LNCaP clone FGC (cell line): ENCODE measurements at regions not wholly inside any gene's neighbourhood (a gene's known extent, or its start where the extent isn't known, plus 50 kb on each side); places are given as distances from the start of the nearest gene placed in this dataset.

Experiments used
- DNase-seq: peaks from one replicate; pipeline ENCODE4 v3.0.0-alpha.2; 2011; ENCODE audit warnings: low read depth
- H3K4me3 ChIP-seq: 2 replicates; pipeline ENCODE4 v1.5.1; 2011; ENCODE audit warnings: mild to moderate bottlenecking, low read depth, low read length, control low read depth
- CTCF ChIP-seq: IDR thresholded peaks from 2 replicates; pipeline ENCODE4 v1.5.1; 2012; ENCODE audit warnings: mild to moderate bottlenecking; ENCODE audit not compliant: control insufficient read depth, insufficient read depth; ENCODE audit errors: extremely low read depth

DNA sequence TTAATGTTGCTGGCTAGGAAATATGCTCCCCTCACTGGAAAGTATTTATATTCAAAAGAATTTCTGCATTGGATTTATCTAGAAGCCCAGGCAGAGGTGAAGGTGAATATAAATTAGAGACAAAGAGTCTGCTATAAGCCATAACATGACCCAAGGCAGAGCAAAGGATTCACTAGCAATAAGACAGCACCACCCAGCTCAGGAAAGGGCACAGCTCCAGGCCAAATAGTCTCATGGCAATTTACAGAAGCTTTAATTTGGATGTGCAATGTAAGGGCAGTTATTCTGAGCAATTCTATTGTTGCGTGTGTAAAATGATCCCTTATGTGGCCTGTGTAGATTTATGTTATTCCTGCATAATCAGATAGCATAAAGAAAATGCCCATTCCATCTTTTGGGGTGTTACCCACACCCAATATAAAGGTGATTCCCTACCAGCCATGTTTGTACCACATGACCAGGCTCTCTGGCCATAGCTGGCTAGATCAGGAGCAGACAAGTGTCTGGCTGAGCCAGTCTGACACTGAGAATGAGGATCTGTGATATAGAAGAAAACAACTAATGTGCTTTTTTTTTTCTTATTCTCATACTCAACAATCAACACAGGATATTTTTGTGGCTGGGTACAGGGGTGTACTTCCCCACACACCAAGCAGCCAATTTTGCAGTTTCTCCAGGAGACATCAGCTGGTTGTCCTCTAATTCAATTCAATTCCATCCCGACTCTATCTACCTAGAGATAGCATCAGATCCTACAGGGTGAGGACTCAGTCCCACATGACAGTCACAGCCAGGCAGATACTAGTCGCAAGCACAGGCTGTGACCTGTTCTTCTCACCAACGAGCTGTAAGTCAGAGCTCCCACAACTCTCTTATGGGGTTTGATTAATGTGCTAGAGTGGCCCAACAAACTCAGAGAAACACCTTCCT lies 181.4 kb downstream of the KCTD15 start:
- TF ChIP-seq CTCF = no peak

GRCh38 chr19:33982706-33983105 lies 186.0 kb downstream of the KCTD15 start:
- TF ChIP-seq CTCF = no peak
- no peak for DNase-seq

More for the DNA sequence above, 181.4 kb downstream of the KCTD15 start:
- DNase-seq = no peak
- no peak overlapping the region for H3K4me3 ChIP-seq

DNA sequence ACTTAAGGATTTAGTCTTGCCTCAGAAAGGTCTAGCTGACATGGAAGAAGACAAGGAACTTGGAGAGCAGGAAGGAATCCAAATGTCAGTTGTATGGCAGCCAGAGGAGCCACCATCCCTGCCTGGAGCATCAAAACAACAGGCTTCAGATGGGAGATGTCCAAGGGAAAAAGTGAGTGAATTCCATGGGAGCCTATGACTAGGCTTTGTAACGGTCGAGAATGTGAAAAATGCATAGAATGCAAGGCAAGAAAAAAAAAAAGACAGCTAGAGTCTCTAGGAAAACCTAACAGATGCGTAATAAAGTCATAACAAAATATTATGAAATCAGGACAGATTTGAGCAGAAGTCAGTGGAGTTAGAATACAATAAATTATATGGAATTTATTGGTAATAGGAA lies 183.7 kb upstream of the LSM14A start:
- no peak for DNase-seq
- H3K4me3 ChIP-seq = no peak overlapping the region
- TF ChIP-seq CTCF = no peak

More at GRCh38 chr19:33982706-33983105, 186.0 kb downstream of the KCTD15 start:
- H3K4me3 ChIP-seq = no peak overlapping the region

DNA sequence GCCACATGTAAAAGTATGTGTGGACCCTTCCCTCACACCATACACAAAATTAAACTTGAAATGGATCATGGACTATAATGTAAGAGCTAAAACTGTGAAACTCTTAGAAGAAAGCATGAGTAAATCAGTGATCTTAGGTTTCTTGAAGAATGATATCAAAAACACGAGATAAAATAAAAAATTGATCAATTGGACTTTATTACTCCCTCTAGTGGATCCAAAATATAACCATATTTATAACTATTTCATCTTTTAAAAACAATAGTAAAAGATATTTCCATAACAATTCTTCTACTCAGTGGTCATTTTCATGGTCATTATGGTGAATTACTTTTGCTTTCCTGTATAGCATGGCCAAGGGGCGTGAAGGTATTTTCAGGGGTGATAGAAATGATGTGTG lies 174.6 kb upstream of the LSM14A start:
- H3K4me3 ChIP-seq = no peak overlapping the region
- no peak for DNase-seq
- TF ChIP-seq CTCF = 0 out of 2 replicates have a peak, but pooled peaks have one; percentile 11

DNA sequence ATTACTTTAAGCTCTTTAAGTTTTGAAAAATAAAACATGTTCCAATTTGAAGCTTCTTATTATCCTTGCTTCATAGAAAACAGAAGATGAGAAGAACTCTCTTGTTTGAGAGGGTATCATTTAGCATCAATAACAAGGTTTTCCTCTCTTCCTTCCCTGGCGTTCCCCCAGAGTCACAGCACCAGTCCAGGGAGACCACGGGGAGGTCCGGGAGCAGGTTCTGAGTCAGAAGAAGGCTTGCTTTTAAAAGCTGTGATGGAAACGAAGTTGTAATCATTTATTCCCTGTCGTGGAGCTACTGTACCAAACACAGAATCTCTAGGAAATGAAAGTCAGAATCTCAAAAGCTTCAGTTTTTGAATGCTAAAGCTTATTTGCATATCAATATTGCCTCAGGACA lies 174.0 kb upstream of the LSM14A start:
- no peak overlapping the region for H3K4me3 ChIP-seq
- TF ChIP-seq CTCF = no peak

DNA sequence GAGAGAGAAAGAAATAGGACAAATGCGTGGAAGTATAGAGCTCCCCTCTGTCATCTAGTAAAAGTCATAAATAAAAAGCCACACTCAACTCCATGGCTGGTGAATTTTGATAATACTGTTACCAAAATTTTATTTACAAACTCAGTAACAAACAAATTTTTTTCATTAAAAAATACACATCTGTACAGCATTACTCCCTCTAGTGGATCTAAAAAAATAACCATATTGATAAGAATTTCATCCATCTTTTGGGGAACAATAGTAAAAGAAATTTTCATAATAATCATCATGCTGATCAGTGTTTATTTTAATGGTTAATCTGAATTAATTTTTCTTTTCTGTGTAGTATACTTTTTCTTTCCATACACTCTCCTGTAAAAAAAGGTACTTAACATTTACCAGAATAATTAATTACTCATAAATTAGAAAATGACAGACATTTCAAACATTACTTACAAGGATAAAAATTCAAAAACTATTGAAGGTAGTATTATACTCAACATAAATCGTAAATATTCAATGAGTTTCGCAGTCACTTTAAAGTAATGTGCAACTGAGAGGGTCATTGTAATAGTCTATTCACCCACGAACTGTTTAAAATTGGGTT lies 173.5 kb upstream of the LSM14A start:
- no peak for DNase-seq
- TF ChIP-seq CTCF = peak; percentile 21; the same call in 1 of the 2 replicates
- H3K4me3 ChIP-seq = no peak overlapping the region

More for the DNA sequence above, 174.0 kb upstream of the LSM14A start:
- no peak for DNase-seq
